Esophagus muscularis mucosa (tissue), 3 donors: ENCODE measurements at regions not wholly inside any gene's neighbourhood (a gene's known extent, or its start where the extent isn't known, plus 50 kb on each side); places are given as distances from the start of the nearest gene placed in this dataset.

ENCODE experiments used
- POLR2A ChIP-seq: fragments of 450-650 bp; IDR thresholded peaks from one replicate; pipeline ENCODE4 v1.6.1; 2017; ENCODE audit warnings: antibody characterized with exemption, moderate library complexity, mild to moderate bottlenecking, low read depth
- POLR2AphosphoS5 ChIP-seq, 2 donors: sonication (generic); formaldehyde crosslinking; IDR thresholded peaks; one replicate each; pipeline ENCODE4 v1.6.1; 2017; ENCODE audit warnings: antibody characterized with exemption in 2 of 2
- TF ChIP-seq, protein P1 (sequence below), 3 experiments: fragments of 200-600 bp in 2 of 3; fragments of 450-650 bp in 1 of 3; sonication (generic) in 2 of 3; IDR thresholded peaks; one replicate each; pipeline ENCODE4 v1.5.1; 2017 to 2019; ENCODE audit warnings: antibody characterized with exemption in 3 of 3, mild to moderate bottlenecking in 2 of 3, moderate library complexity in 1 of 3

DNA sequence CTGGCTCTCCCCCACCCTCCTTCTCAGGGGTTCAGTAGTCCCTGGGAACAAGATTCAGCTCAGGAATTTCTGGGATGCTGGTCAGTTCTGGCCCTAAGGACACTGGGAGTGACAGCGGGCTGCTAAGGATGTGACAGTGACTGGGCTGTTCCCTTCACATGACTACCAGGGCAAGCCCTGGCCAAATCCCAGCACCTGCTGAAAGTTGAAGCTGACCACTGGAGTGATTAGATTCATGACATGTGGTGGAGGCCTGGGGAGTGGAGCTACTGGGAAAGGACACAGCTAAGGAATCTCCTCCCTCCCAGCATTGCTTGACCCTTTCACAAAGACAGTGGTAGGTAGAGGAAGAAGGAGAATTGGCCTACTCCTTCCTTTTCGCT, 204.9 kb downstream of the DAD1 start:
- TF ChIP-seq POLR2AphosphoS5 (IDR thresholded peaks at IDR 0.05) (no peak), POLR2A (no peak)
- TF ChIP-seq, protein P1, sequence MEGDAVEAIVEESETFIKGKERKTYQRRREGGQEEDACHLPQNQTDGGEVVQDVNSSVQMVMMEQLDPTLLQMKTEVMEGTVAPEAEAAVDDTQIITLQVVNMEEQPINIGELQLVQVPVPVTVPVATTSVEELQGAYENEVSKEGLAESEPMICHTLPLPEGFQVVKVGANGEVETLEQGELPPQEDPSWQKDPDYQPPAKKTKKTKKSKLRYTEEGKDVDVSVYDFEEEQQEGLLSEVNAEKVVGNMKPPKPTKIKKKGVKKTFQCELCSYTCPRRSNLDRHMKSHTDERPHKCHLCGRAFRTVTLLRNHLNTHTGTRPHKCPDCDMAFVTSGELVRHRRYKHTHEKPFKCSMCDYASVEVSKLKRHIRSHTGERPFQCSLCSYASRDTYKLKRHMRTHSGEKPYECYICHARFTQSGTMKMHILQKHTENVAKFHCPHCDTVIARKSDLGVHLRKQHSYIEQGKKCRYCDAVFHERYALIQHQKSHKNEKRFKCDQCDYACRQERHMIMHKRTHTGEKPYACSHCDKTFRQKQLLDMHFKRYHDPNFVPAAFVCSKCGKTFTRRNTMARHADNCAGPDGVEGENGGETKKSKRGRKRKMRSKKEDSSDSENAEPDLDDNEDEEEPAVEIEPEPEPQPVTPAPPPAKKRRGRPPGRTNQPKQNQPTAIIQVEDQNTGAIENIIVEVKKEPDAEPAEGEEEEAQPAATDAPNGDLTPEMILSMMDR (IDR thresholded peaks at IDR 0.05): no peak
